ENCODE measurements at regions not wholly inside any gene's neighbourhood (a gene's known extent, or its start where the extent isn't known, plus 50 kb on each side); places are given as distances from the start of the nearest gene placed in this dataset.

DNA sequence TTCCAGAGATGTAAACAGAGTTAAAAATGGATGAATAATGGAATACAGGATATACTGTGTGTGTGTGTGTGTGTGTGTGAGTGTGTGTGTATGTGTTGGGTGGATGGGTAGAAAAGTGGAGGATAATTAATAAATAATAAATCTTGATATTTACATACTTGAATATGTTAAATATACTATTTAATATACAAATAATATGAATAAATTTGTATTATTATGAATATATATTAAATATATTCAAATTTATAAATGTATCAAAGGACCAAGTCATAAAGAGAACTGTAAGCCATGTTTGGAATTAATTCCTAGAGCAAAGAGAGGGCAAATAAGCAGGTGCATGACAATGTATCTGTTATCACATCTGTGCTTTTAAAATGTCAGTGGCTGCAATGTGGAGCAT, 225.3 kb downstream of the ALG10B start:
- in situ Hi-C loops (cut with HindIII; ENCODE audit: low pct_ligation_motif_present, low pct_unique_long_range_greater_than_20kb, low sequenced_read_pairs), result no loop called here
- no peak for DNase-seq

GRCh38 chr12:38543151-38543550, 226.6 kb downstream of the ALG10B start:
- DNase-seq, result no peak
- in situ Hi-C loops (cut with HindIII; ENCODE audit: low pct_ligation_motif_present, low pct_unique_long_range_greater_than_20kb, low sequenced_read_pairs), result no loop called here

- DNase-seq, result peak; percentile 8
- in situ Hi-C loops (cut with HindIII; ENCODE audit: low pct_ligation_motif_present, low pct_unique_long_range_greater_than_20kb, low sequenced_read_pairs), result no loop called here
These were observed 227.9 kb downstream of the ALG10B start for GRCh38 chr12:38544330-38545066.

- no peak for DNase-seq
- in situ Hi-C loops (cut with HindIII; ENCODE audit: low pct_ligation_motif_present, low pct_unique_long_range_greater_than_20kb, low sequenced_read_pairs), result no loop called here
These were observed 231.0 kb downstream of the ALG10B start for GRCh38 chr12:38547586-38547985.

DNA sequence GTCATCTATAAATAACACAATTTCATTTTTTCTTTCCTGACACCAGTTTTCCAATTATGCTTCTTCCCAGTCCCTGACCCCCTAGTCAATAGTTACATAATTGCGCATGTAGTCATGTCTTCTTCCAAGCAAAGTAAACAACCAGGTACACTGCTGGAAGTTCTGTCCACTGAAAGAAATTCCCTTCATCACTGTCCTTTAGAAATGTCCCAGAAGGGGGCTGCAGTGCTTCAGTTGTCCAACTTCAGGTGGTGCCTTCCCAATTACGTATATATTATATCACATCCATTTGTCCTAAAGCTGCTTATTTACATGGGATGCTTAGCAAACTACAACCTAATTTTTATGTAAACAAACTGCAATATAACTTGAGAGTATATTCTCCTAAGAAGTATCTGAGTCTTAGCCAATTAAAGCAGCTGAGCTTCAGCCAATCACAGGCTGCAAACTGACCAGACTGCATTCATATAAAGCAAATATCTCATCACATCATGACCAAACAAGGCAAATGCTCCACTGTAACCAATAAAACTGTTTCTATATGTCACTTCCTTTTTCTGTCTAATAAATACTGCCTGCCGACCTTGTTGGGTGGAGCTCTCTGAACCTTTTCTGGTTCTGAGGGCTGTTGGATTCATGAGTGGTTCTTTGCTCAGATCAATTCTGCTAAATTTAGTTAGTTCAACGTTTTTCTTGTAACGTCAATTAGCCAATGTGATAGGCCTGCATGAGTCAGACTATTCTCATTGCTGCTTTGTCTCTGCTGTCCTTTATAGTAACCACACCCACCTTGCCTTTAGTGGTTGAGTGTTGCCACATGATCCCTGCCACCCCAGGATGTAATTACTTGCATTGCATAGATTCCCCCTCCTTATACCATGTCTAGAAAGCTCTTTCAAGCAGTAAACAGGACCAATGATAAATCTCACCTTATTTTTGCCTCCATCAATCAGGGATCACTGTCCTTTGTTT, 239.3 kb downstream of the ALG10B start:
- in situ Hi-C loops (cut with HindIII; ENCODE audit: low pct_ligation_motif_present, low pct_unique_long_range_greater_than_20kb, low sequenced_read_pairs), result no loop called here
- DNase-seq, result no peak

DNA sequence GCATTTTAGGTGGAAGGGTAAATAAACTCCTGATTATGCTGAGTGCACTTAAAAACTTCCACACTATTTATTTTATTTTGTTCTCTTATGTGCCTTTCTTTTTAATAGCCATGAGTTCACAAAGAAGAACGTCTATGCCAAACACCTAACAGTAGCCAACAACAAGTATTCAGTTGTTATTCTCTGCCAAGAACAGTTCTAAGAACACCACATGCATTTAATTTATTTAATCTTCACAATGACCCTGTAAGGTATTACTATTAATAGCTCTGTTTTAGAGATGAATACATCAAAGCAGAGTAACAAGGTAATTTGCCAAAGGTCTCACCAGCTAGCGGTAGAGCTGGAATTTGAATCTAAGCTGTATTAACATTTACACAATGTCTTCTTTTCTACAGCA, 240.1 kb downstream of the ALG10B start:
- in situ Hi-C loops (cut with HindIII; ENCODE audit: low pct_ligation_motif_present, low pct_unique_long_range_greater_than_20kb, low sequenced_read_pairs), result no loop called here
- no peak for DNase-seq

- DNase-seq, result no peak
- in situ Hi-C loops (cut with HindIII; ENCODE audit: low pct_ligation_motif_present, low pct_unique_long_range_greater_than_20kb, low sequenced_read_pairs), result no loop called here
These were observed 268.5 kb downstream of the ALG10B start for GRCh38 chr12:38585086-38585485.

- in situ Hi-C loops (cut with HindIII; ENCODE audit: low pct_ligation_motif_present, low pct_unique_long_range_greater_than_20kb, low sequenced_read_pairs), result no loop called here
- no peak for DNase-seq
These were observed 270.2 kb downstream of the ALG10B start for GRCh38 chr12:38586789-38587188.

DNA sequence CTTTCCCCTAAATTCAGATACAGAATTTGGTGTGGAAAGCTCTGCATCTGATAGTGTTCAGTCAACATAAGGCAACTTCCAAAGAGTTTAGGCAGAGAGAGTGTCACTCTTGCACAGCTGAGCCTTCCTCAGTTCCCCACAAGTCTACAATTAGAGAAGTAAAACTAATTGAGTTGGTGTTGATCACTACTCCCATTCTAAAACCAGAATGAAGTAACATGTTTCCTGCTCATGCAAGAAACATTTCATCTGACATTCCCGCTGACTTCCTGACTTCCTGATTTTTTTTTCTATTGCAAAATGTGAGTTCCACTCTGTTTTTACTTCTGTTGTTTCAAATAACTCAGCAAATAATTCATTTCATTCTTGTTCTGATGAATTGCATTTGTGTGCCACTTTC, 271.0 kb downstream of the ALG10B start:
- in situ Hi-C loops (cut with HindIII; ENCODE audit: low pct_ligation_motif_present, low pct_unique_long_range_greater_than_20kb, low sequenced_read_pairs), result no loop called here
- no peak for DNase-seq

DNA sequence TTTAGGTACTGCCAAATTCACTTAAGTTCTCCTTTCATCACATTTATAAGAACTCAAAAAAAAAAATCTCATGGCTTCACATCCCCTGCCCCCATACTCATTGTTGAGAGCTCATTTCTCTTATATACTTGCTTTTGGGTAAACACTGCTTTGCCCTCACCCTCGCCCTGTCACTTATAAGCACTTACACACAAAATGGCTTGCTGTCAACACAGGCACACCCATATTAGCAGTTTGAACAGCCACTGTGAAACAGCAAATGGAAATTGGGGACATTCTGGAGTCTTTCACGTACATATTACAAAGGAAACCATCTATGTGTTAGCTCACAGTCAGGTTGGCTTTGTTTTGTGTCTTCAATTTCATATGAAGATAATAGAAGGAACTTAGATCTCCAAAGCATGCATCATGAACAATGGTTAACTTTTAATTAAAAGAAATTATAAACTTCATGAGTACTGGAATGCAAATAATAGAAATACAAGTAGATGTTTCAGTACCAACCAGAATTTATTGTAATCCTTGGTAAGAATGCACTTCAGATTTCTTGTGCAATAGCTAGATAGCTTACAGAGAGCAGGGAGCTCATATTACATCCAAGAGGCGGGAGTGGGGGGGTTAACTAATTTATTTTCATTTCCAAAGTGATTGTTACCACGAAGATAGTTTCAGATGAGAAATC, 272.2 kb downstream of the ALG10B start:
- in situ Hi-C loops (cut with HindIII; ENCODE audit: low pct_ligation_motif_present, low pct_unique_long_range_greater_than_20kb, low sequenced_read_pairs), result no loop called here
- DNase-seq, result no peak

DNA sequence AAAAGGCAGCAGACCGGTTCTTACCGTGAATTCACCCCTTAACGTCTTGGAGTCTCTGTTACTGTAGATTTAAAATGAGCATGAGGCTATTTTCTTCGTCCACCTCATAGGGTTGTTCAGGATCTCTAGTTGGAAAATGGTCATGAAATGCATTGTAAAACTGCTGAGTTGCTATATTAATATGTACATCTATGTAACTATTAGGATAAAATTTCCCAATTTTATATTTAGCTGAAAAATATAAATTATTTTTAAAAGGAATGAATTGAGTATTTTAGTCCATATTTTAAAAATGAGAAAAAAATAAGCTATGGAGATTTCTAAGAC, 272.7 kb downstream of the ALG10B start:
- in situ Hi-C loops (cut with HindIII; ENCODE audit: low pct_ligation_motif_present, low pct_unique_long_range_greater_than_20kb, low sequenced_read_pairs), result no loop called here
- DNase-seq, result no peak

GRCh38 chr12:38601949-38602348, 285.4 kb downstream of the ALG10B start:
- DNase-seq, result no peak
- in situ Hi-C loops (cut with HindIII; ENCODE audit: low pct_ligation_motif_present, low pct_unique_long_range_greater_than_20kb, low sequenced_read_pairs), result no loop called here

All from ACHN (cell line).